BLaER1 treated with 17β-estradiol and CSF1 and Interleukin-3, amounts not matched to agents 10 nM and 100 nM (cell line): ENCODE measurements at regions not wholly inside any gene's neighbourhood (a gene's known extent, or its start where the extent isn't known, plus 50 kb on each side); places are given as distances from the start of the nearest gene placed in this dataset.

Experiments
- H3K27ac ChIP-seq, 11 experiments: shearing (Covaris generic); formaldehyde crosslinking; 2 replicates each; pipeline ENCODE4 v1.8.1; 2022
- H3K27me3 ChIP-seq, 11 experiments: shearing (Covaris generic); formaldehyde crosslinking; 2 replicates each; pipeline ENCODE4 v1.8.1; 2022
- H3K36me3 ChIP-seq, 11 experiments: shearing (Covaris generic); formaldehyde crosslinking; 2 replicates each; pipeline ENCODE4 v1.8.1; 2022
- H3K4me1 ChIP-seq, 10 experiments: shearing (Covaris generic); formaldehyde crosslinking; 2 replicates each; pipeline ENCODE4 v1.8.1; 2022
- H3K4me2 ChIP-seq, 11 experiments: shearing (Covaris generic); formaldehyde crosslinking; 2 replicates each; pipeline ENCODE4 v1.8.1; 2022
- H3K4me3 ChIP-seq, 10 experiments: shearing (Covaris generic); formaldehyde crosslinking; 2 replicates each; pipeline ENCODE4 v1.8.1; 2022
- H3K9ac ChIP-seq, 11 experiments: shearing (Covaris generic); formaldehyde crosslinking; 2 replicates each; pipeline ENCODE4 v1.8.1; 2022
- H3K9me3 ChIP-seq, 11 experiments: shearing (Covaris generic); formaldehyde crosslinking; replicated peaks in 1 of 11; 2 replicates each; pipeline ENCODE4 v1.8.1; 2022
- H4K20me1 ChIP-seq, 11 experiments: shearing (Covaris generic); formaldehyde crosslinking; 2 replicates each; pipeline ENCODE4 v1.8.1; 2022
- Cebpa-rat ChIP-seq, 11 experiments: shearing (Covaris generic); IDR thresholded peaks; 2 replicates each; pipeline ENCODE4 v1.8.1; 2022

- TF ChIP-seq Cebpa-rat (IDR thresholded peaks at IDR 0.05), result no peak
- peaks cover 11 to 21% (median 16%) of the 10 kb centered on the region in 11 experiments; a peak in 20 of 22 replicates for H3K9me3 ChIP-seq
- H4K20me1 ChIP-seq, result no peaks in the 10 kb centered on the region
- no peak overlapping the region; a peak in 1 of 22 replicates for H3K4me2 ChIP-seq
- H3K4me3 ChIP-seq, result no peak overlapping the region
- H3K36me3 ChIP-seq, result no peaks in the 10 kb centered on the region
- no peak overlapping the region for H3K9ac ChIP-seq
- H3K4me1 ChIP-seq, result peaks cover 0 to 13% (median 8%) of the 10 kb centered on the region in 10 experiments; a peak in 9 of 20 replicates
- no peaks in the 10 kb centered on the region for H3K27me3 ChIP-seq
- H3K27ac ChIP-seq, result no peak overlapping the region
Measured at GRCh38 chr2:174654419-174654941, 56.9 kb upstream of the WIPF1 start.

DNA sequence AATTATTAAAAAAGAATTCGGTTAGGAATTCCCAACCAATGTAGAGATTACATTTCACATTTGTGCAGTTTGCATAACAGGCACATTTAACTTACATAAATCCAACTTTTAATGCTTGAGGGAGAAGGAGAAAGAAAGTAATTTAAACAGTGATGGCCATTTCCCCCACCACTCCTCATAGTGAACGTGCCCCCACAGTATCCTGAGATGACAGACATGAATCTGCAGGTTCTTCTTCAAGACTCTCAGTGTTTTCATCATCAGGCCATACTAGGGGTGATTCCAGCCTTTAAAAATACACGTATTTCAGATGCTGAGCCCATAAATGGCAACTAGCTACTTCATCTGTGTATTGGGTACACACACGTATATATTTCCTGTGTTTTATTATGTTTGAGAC, 51.3 kb upstream of the WIPF1 start:
- Histone ChIP-seq H3K27ac (no peak overlapping the region), H3K27me3 (no peaks in the 10 kb centered on the region), H4K20me1 (no peaks in the 10 kb centered on the region), H3K36me3 (no peaks in the 10 kb centered on the region), H3K4me2 (no peak overlapping the region), H3K4me1 (peaks cover 0 to 13% (median 7%) of the 10 kb centered on the region in 10 experiments; a peak in 9 of 20 replicates), H3K9me3 (peaks cover 7 to 12% (median 10%) of the 10 kb centered on the region in 11 experiments; a peak in 17 of 22 replicates), H3K9ac (no peak overlapping the region), H3K4me3 (no peak overlapping the region)
- TF ChIP-seq Cebpa-rat (IDR thresholded peaks at IDR 0.05), result no peak
